ENCODE measurements at regions not wholly inside any gene's neighbourhood (a gene's known extent, or its start where the extent isn't known, plus 50 kb on each side); places are given as distances from the start of the nearest gene placed in this dataset.
"Not testable (repeated sequence)": the region's sequence is repeated elsewhere in the genome, so short reads cannot be mapped to it uniquely, and the experiment has no call there.

- CTCF ChIA-PET = no interaction called here
- no TSS peak for BruUV-seq (replicated peaks)
- Histone ChIP-seq H3K27me3 (replicated peaks; ENCODE audit: insufficient read depth, low read depth, low read length, poor library complexity) (no peaks in the 10 kb centered on the region), H3K27ac (ENCODE audit: low read depth, low read length, poor library complexity, severe bottlenecking) (no peak overlapping the region), H3K4me1 (ENCODE audit: insufficient read depth, low read length, poor library complexity, severe bottlenecking) (no peaks in the 10 kb centered on the region), H3K9me3 (ENCODE audit: low read depth, low read length, poor library complexity, severe bottlenecking) (peaks cover 1% of the 10 kb centered on the region), H3K36me3 (ENCODE audit: insufficient read depth, low read length, poor library complexity, severe bottlenecking) (no peaks in the 10 kb centered on the region), H3K4me3 (ENCODE audit: low read depth, low read length, poor library complexity, severe bottlenecking) (no peak overlapping the region)
- no peak for TF ChIP-seq EZH2 (IDR thresholded peaks at IDR 0.05; ENCODE audit: borderline replicate concordance, low read depth, low read length, poor library complexity, severe bottlenecking)
- no peak for TF ChIP-seq CTCF (conservative IDR thresholded peaks at IDR 0.05; ENCODE audit: low read depth, low read length)
- POLR2A ChIA-PET (ENCODE audit: low non-redundant PET) = no interaction called here
- no peak for DNase-seq (ENCODE audit: low spot score)
- intact Hi-C loops (cut with micrococcal nuclease; ENCODE audit: unreplicated experiment) = no loop called here
These were observed 413.8 kb upstream of the RAB6C start for GRCh38 chr2:129565551-129566109.

- CTCF ChIA-PET; H3K36me3 ChIP-seq (ENCODE audit: insufficient read depth, low read length, poor library complexity, severe bottlenecking); H3K4me3 ChIP-seq (ENCODE audit: low read depth, low read length, poor library complexity, severe bottlenecking); BruUV-seq (replicated peaks); DNase-seq (ENCODE audit: low spot score); H3K4me1 ChIP-seq (ENCODE audit: insufficient read depth, low read length, poor library complexity, severe bottlenecking); H3K27me3 ChIP-seq (replicated peaks; ENCODE audit: insufficient read depth, low read depth, low read length, poor library complexity); H3K27ac ChIP-seq (ENCODE audit: low read depth, low read length, poor library complexity, severe bottlenecking); H3K9me3 ChIP-seq (ENCODE audit: low read depth, low read length, poor library complexity, severe bottlenecking); intact Hi-C loops (cut with micrococcal nuclease; ENCODE audit: unreplicated experiment); POLR2A ChIA-PET (ENCODE audit: low non-redundant PET): not testable (repeated sequence)
These were observed 408.7 kb upstream of the RAB6C start for GRCh38 chr2:129570812-129571211.

- peaks cover 4% of the 10 kb centered on the region for H3K9me3 ChIP-seq (ENCODE audit: low read depth, low read length, poor library complexity, severe bottlenecking)
- intact Hi-C loops (cut with micrococcal nuclease; ENCODE audit: unreplicated experiment) = no loop called here
- ChIA-PET CTCF (no interaction called here), POLR2A (ENCODE audit: low non-redundant PET) (no interaction called here)
- no peak overlapping the region for H3K4me3 ChIP-seq (ENCODE audit: low read depth, low read length, poor library complexity, severe bottlenecking)
- no peak overlapping the region for H3K27ac ChIP-seq (ENCODE audit: low read depth, low read length, poor library complexity, severe bottlenecking)
- DNase-seq (ENCODE audit: low spot score) = no peak
- H3K36me3 ChIP-seq (ENCODE audit: insufficient read depth, low read length, poor library complexity, severe bottlenecking) = no peaks in the 10 kb centered on the region
- TF ChIP-seq CTCF (conservative IDR thresholded peaks at IDR 0.05; ENCODE audit: low read depth, low read length) = no peak
- TF ChIP-seq EZH2 (IDR thresholded peaks at IDR 0.05; ENCODE audit: borderline replicate concordance, low read depth, low read length, poor library complexity, severe bottlenecking) = no peak
- H3K4me1 ChIP-seq (ENCODE audit: insufficient read depth, low read length, poor library complexity, severe bottlenecking) = no peaks in the 10 kb centered on the region
- no TSS peak for BruUV-seq (replicated peaks)
- H3K27me3 ChIP-seq (replicated peaks; ENCODE audit: insufficient read depth, low read depth, low read length, poor library complexity) = no peaks in the 10 kb centered on the region
These were observed 404.0 kb upstream of the RAB6C start for GRCh38 chr2:129575431-129575830.

- H3K27ac ChIP-seq (ENCODE audit: low read depth, low read length, poor library complexity, severe bottlenecking) = no peak overlapping the region
- no peaks in the 10 kb centered on the region for H3K27me3 ChIP-seq (replicated peaks; ENCODE audit: insufficient read depth, low read depth, low read length, poor library complexity)
- H3K4me3 ChIP-seq (ENCODE audit: low read depth, low read length, poor library complexity, severe bottlenecking) = no peak overlapping the region
- CTCF ChIA-PET = no interaction called here
- no peaks in the 10 kb centered on the region for H3K4me1 ChIP-seq (ENCODE audit: insufficient read depth, low read length, poor library complexity, severe bottlenecking)
- no peaks in the 10 kb centered on the region for H3K36me3 ChIP-seq (ENCODE audit: insufficient read depth, low read length, poor library complexity, severe bottlenecking)
- no peak for DNase-seq (ENCODE audit: low spot score)
- BruUV-seq (replicated peaks) = no TSS peak
- no peak for TF ChIP-seq CTCF (conservative IDR thresholded peaks at IDR 0.05; ENCODE audit: low read depth, low read length)
- no peak for TF ChIP-seq EZH2 (IDR thresholded peaks at IDR 0.05; ENCODE audit: borderline replicate concordance, low read depth, low read length, poor library complexity, severe bottlenecking)
- intact Hi-C loops (cut with micrococcal nuclease; ENCODE audit: unreplicated experiment) = no loop called here
- H3K9me3 ChIP-seq (ENCODE audit: low read depth, low read length, poor library complexity, severe bottlenecking) = peaks cover under 1% of the 10 kb centered on the region
- POLR2A ChIA-PET (ENCODE audit: low non-redundant PET) = no interaction called here
These were observed 403.6 kb upstream of the RAB6C start for GRCh38 chr2:129575880-129576279.

Data from A673 (cell line).